GM19351 (cell line): ENCODE measurements at regions not wholly inside any gene's neighbourhood (a gene's known extent, or its start where the extent isn't known, plus 50 kb on each side); places are given as distances from the start of the nearest gene placed in this dataset.

Source experiments
- ATAC-seq: cut with Tn5 transposase; IDR thresholded peaks from one replicate; pipeline ENCODE4 v1.9.1; 2021; ENCODE audit warnings: mild to moderate bottlenecking, moderate library complexity; ENCODE audit not compliant: unreplicated experiment

- no peak for ATAC-seq
These were observed 85.3 kb upstream of the HIVEP1 start for GRCh38 chr6:11926594-11927407.

DNA sequence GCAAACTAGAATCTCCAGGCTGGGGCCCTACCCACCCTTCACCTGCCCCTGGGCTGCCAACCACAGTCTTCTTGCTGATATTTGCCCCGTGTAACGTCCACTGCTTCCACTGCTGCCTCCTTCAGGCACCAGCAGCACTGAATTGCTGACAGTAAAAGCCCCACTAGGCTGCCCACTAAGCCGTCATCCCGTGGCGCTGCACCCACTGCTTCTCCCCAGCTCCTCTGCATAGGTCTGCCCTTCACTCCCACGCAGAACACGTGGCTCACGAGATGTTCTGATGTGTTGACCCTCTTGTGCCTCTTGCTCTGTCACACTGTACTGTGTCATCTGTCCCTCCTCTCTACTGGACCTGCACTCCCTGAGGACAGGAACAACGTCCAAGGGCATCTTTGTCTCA, 86.3 kb upstream of the HIVEP1 start:
- ATAC-seq, result no peak

- no peak for ATAC-seq
These were observed 88.5 kb upstream of the HIVEP1 start for GRCh38 chr6:11923621-11924020.

GRCh38 chr6:11922901-11923300, 89.2 kb upstream of the HIVEP1 start:
- ATAC-seq, result no peak

DNA sequence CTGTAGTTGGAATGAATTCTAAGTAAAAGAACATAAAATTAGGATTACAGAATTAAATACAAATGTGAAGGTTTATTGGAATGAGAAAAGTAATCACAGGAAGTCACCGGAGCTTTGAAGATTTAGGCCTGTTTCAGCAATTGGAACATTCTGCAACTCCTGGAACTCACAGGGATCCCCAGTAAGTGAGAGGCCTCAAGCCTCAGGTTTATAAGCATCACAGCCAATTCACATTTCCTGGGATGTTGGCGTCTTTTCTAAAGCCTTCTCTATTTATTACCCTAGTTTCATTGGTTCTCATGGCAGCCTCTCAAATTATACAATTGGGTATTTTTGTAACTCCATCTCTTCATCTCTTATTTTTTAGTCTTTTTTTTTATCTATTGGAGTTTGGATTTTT, 90.4 kb upstream of the HIVEP1 start:
- ATAC-seq, result no peak

DNA sequence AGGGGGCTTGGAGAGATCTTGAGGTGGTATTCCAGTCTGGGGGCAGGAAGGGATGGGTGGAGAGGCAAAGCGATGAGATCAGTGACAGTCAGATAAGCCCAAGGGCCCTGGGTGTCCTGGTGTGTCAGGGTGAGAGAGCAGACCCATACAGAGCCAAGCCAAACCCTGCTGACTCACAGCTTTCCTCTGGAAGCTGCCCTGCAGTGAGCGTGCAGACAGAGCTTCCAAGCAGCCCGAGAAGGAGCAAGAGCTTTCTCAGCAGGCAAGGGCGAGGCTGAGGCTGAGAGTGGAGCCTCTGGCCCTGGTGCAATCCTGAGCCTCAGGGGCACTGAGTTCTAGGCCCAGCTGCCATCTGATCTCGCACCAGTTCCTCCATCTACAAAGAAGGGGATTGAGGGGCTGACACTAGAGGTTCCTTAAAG, 91.1 kb upstream of the HIVEP1 start:
- ATAC-seq, result no peak

GRCh38 chr6:11920566-11920965, 91.5 kb upstream of the HIVEP1 start:
- no peak for ATAC-seq

DNA sequence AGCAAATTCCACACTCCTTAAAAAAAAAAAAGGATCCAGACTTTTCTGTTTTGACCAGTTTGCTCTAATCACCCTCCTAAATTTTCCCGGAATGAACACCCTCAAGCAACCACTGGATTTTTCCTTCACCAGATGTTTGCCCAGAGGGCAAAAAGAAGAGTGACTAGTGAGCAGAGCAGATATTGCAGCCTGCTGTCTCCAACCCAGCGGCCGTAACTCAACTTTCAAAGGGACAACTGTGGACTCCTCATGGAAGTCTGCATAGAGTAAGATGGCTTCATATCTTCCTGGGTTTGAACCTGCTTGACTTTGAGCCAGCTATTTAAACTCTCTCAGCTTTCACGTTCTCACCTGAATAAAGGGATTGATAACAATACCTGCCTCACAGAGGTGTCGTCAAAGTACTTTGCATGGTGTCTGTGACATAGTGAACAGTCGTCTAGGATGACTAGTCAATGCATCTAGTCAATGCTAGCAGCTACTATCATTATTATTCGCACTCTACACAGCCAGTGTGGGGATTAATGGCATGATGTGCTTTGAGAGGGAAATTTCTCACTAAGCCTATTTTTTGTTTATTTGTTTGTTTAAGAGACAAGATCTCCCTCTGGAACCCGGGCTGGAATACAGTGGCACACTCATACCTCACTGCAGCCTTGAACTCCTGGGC, 92.2 kb upstream of the HIVEP1 start:
- no peak for ATAC-seq

DNA sequence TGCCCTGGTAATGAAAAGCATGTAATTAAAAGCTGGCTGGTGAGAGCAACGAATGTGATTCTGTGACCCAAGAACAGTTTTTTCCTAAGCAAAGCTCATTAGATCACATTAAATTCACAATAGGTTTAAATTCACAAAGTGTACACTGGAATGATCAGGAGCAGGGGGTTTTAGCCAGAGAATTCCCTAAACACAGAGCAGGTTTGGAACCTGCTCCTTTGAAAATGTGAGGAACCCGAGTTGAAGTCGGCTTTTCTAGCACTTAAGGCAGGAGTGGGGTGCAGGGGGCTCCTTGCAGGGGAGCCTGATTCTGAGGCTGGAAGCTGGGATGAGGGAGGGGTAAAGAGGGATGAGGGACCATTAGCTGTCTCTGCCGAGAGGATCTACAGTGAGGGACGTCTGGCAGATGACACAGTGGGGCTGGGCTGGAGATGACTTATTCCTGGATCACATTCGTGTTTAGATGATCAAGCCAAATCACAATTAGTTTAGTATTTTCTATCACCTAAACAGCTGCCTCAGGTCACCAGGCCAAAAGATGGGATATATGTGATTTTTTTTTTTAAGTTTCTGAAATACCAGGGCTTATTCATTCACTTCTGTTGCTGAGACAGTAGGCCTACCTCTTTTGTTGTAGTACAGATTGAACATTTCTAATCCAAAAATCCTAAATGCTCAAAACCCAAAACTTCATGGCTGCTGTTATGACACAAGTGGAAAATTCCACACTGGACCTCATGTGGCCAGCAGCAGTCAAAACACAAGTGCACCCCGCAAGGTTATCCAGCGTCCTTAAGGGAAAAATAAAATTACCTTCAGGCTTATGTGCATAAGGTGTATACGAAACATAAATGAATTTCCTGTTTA, 93.1 kb upstream of the HIVEP1 start:
- no peak for ATAC-seq

DNA sequence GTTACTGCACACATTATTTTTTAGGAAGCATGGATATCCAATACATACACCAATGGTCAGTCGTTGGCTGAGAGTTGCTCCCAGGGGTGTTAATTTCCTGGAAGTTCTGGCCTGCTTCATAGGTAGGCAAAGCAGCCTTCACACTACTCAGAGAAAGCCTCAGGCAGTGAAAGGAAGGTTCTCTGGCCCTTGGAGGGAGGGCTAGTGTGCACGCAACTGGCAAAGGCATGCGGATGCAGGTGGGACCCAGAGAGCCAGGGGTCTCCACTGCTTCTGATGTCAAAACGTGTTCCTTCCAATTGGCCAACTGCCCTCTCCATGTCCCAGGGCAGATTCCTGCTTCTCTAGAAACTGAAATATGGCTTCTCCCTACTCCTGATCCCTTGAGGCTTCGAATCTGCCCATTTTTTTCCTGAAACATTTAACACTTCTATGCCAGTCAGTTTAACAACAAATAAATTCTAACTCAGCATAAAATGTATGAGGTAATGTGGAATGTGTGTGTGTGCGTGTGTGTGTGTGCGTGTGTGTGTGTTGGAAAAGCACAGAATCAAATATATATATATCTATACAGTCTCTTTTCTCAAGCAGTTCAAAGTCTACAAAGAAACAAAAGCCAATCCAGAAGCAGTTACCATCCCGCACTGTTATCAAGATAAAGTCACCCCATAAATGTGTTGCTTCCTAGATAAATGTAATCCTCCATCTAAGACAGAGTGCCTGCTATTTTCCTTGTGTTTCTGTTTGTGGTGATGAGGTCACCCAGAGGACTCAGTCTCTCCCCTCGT, 94.0 kb upstream of the HIVEP1 start:
- no peak for ATAC-seq

- ATAC-seq, result no peak
These were observed 99.7 kb upstream of the HIVEP1 start for GRCh38 chr6:11912420-11912819.

GRCh38 chr6:11911538-11911937, 100.6 kb upstream of the HIVEP1 start:
- ATAC-seq, result no peak

GRCh38 chr6:11909696-11910132, 102.4 kb upstream of the HIVEP1 start:
- ATAC-seq, result no peak

GRCh38 chr6:11908436-11909105, 103.5 kb upstream of the HIVEP1 start:
- ATAC-seq, result no peak

- ATAC-seq, result no peak
These were observed 108.5 kb upstream of the HIVEP1 start for GRCh38 chr6:11903645-11904044.

DNA sequence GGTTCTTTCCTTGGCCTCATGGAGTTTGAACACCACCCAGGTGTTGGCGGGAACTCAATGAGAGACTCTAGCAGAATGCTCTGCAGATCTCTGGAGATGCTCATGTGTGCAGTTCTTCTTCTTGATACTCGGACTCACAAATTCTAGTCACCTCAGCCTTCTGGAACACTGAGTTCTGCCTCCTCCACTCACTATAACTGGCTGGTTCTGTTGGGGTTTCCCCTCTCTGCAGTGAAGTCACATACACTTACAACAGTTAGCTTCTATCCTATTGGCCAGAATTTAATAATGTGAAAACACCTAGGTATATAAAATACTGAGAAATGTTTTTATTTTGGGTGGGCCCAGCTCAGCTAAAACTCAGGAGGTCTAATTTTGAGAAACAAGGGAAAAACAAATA, 109.6 kb upstream of the HIVEP1 start:
- ATAC-seq, result no peak

DNA sequence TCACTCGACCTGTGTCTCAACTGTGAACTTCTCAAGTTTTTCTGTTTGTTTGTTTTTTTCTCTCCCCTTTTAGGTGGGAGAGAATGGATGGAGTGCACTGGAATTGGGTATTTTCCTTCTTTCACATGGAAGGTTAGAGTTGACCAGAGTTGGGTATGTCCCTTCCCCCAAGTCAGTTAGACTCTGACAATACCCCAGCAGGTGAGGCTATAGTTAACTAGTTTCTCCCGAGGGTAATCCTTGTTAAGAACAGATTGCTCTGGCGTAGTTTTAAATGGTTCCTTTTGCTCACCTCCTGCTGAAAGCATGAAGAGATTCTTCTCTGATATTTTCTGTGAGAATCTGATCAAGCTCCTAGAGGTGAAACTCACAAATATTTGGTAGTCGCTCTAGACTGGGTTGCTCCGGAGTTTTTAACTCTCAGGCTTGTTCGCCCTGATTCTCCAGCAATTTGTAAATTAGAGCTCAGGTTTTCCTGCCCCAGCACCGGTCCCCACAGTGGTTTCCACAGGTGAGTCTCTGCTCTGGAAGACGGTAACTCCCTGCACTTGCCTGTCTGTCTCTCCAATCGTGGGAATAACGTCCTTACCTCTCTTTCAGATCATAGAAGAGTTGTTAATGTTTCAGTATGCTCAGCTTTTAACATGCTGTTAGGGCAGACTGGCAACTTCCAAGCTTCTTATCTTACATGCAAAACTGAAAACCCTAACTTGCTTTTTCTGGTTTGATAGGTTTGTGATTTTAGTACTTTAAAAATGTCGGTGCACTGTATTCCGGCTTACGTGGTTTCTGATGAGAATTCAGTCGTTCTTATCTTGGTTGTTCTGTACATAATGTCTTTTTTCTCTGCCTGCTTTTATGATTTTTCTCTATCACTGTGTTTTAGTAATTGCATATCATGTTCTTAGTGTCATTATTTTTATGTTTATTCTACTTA, 111.2 kb upstream of the HIVEP1 start:
- no peak for ATAC-seq

GRCh38 chr6:11899645-11900044, 112.5 kb upstream of the HIVEP1 start:
- no peak for ATAC-seq

GRCh38 chr6:11894212-11894611, 115.6 kb upstream of the ADTRP start:
- no peak for ATAC-seq
